H1 (cell line): ENCODE measurements at regions not wholly inside any gene's neighbourhood (a gene's known extent, or its start where the extent isn't known, plus 50 kb on each side); places are given as distances from the start of the nearest gene placed in this dataset.

Source experiments
- CTCF ChIA-PET: fragments of 300-600 bp; sonication (Branson Sonifier 250); formaldehyde crosslinking; loops from one replicate; lab custom pipeline; 2021; ENCODE audit not compliant: partially characterized antibody; lab: Charles Lee
- POLR2A ChIA-PET: fragments of 300-600 bp; sonication (Branson Sonifier 250); formaldehyde crosslinking; loops from one replicate; lab custom pipeline; 2021; ENCODE audit warnings: inconsistent platforms; ENCODE audit not compliant: partially characterized antibody; lab: Charles Lee
- DNase-seq, 2 experiments: peaks; one replicate each; pipeline versions ENCODE4 v3.0.0 to v3.0.0-alpha.2; 2010 to 2022; ENCODE audit warnings: low spot score in 2 of 2, low read depth in 1 of 2, mixed read lengths in 1 of 2
- FAIRE-seq: peaks from 2 replicates; lab custom pipeline; 2011; peaks lifted over from hg19 to GRCh38; lab: Jason Lieb, UNC
- H2AFZ ChIP-seq: 2 replicates; pipeline ENCODE4 v1.8.1; 2012; ENCODE audit warnings: low read length, inconsistent platforms
- H2AK5ac ChIP-seq: 2 replicates; pipeline ENCODE4 v1.6.1; 2013; ENCODE audit warnings: low read depth, low read length
- H2BK120ac ChIP-seq: replicated peaks from 2 replicates; pipeline ENCODE3; 2013; ENCODE audit warnings: low read depth, low read length, inconsistent platforms
- H2BK12ac ChIP-seq: 2 replicates; pipeline ENCODE4 v1.6.1; 2013; ENCODE audit warnings: low read depth, low read length
- H2BK15ac ChIP-seq: 2 replicates; pipeline ENCODE4 v1.6.1; 2013; ENCODE audit warnings: low read length
- H2BK20ac ChIP-seq: 2 replicates; pipeline ENCODE4 v1.6.1; 2013; ENCODE audit warnings: low read length
- H2BK5ac ChIP-seq: 2 replicates; pipeline ENCODE4 v1.6.1; 2013; ENCODE audit warnings: low read depth, low read length
- H3K14ac ChIP-seq: 2 replicates; pipeline ENCODE4 v1.6.1; 2013; ENCODE audit warnings: inconsistent platforms; ENCODE audit not compliant: insufficient read length
- H3K18ac ChIP-seq: 2 replicates; pipeline ENCODE4 v1.6.1; 2013; ENCODE audit warnings: low read length; ENCODE audit errors: extremely low read depth
- H3K23ac ChIP-seq: 2 replicates; pipeline ENCODE4 v1.6.1; 2013; ENCODE audit warnings: inconsistent platforms; ENCODE audit not compliant: insufficient read length
- H3K23me2 ChIP-seq: 2 replicates; pipeline ENCODE4 v1.6.1; 2013; ENCODE audit warnings: low read depth, low read length
- H3K27ac ChIP-seq: 2 replicates; pipeline ENCODE4 v1.6.1; 2011; ENCODE audit warnings: low read depth, low read length, inconsistent platforms
- H3K27me3 ChIP-seq, 4 experiments: replicated peaks in 1 of 4; 1 replicate in 1 of 4; 2 replicates in 3 of 4; pipeline versions ENCODE4 v1.6.1 to v1.8.1; 2011 to 2013; ENCODE audit warnings: low read length in 3 of 4, mild to moderate bottlenecking in 3 of 4, inconsistent platforms in 2 of 4, mixed read lengths in 2 of 4, moderate library complexity in 1 of 4; ENCODE audit not compliant: control insufficient read depth in 3 of 4, insufficient read depth in 3 of 4; ENCODE audit errors: extremely low read depth in 1 of 4
- H3K36me3 ChIP-seq, 4 experiments: 2 replicates each; pipeline versions ENCODE4 v1.6.1 to v1.8.1; 2011 to 2013; ENCODE audit warnings: mild to moderate bottlenecking in 4 of 4, low read length in 3 of 4, moderate library complexity in 2 of 4, control low read depth in 1 of 4, inconsistent platforms in 1 of 4; ENCODE audit not compliant: insufficient read depth in 4 of 4, control insufficient read depth in 2 of 4
- H3K4ac ChIP-seq: replicated peaks from 2 replicates; pipeline ENCODE3; 2013; ENCODE audit warnings: low read length, low read depth, mixed read lengths, inconsistent platforms; ENCODE audit not compliant: insufficient read length
- H3K4me1 ChIP-seq, 4 experiments: replicated peaks in 1 of 4; 1 replicate in 1 of 4; 2 replicates in 3 of 4; pipeline versions ENCODE4 v1.6.1 to v1.8.1; 2011 to 2013; ENCODE audit warnings: low read length in 3 of 4, inconsistent platforms in 2 of 4, mixed read lengths in 1 of 4; ENCODE audit not compliant: insufficient read depth in 4 of 4, control insufficient read depth in 3 of 4
- H3K4me2 ChIP-seq, 2 experiments: 2 replicates each; pipeline versions ENCODE4 v1.6.1 to v1.8.1; 2011 to 2013; ENCODE audit warnings: low read depth in 2 of 2, low read length in 2 of 2, control low read depth in 1 of 2, inconsistent platforms in 1 of 2, mild to moderate bottlenecking in 1 of 2; ENCODE audit not compliant: insufficient read depth in 1 of 2
- H3K4me3 ChIP-seq, 4 experiments: fragments of 200-600, 300-600 bp in 1 of 4; sonication (generic), shearing (Covaris generic), sonication (Bioruptor Twin) in 1 of 4; 2 replicates each; pipeline versions ENCODE4 v1.5.1 to v1.8.1; 2011 to 2016; ENCODE audit warnings: low read length in 4 of 4, low read depth in 3 of 4, control low read depth in 2 of 4, inconsistent platforms in 2 of 4, mild to moderate bottlenecking in 2 of 4, mixed read lengths in 1 of 4, moderate library complexity in 1 of 4; ENCODE audit not compliant: insufficient read depth in 2 of 4; ENCODE audit errors: extremely low read depth in 1 of 4
- H3K56ac ChIP-seq: replicated peaks from 2 replicates; pipeline ENCODE3; 2013; ENCODE audit warnings: low read depth, mild to moderate bottlenecking, mixed read lengths, low read length, inconsistent platforms; ENCODE audit not compliant: insufficient read length
- H3K79me1 ChIP-seq: 2 replicates; pipeline ENCODE4 v1.6.1; 2013; ENCODE audit warnings: low read depth, low read length, control low read depth
- H3K79me2 ChIP-seq, 2 experiments: 2 replicates each; pipeline versions ENCODE4 v1.6.1 to v1.8.1; 2012 to 2013; ENCODE audit warnings: low read length in 2 of 2, mild to moderate bottlenecking in 2 of 2, inconsistent platforms in 1 of 2; ENCODE audit not compliant: insufficient read depth in 2 of 2, control insufficient read depth in 1 of 2
- H3K9ac ChIP-seq, 4 experiments: replicated peaks in 1 of 4; 1 replicate in 1 of 4; 2 replicates in 3 of 4; pipeline versions ENCODE4 v1.6.1 to v1.8.1; 2011 to 2013; ENCODE audit warnings: low read depth in 3 of 4, low read length in 3 of 4, control low read depth in 2 of 4, mild to moderate bottlenecking in 2 of 4, moderate library complexity in 2 of 4, inconsistent platforms in 1 of 4; ENCODE audit errors: extremely low read depth in 1 of 4
- H3K9me3 ChIP-seq, 2 experiments: 2 replicates each; pipeline versions ENCODE4 v1.6.1 to v1.8.1; 2012 to 2013; ENCODE audit warnings: mild to moderate bottlenecking in 2 of 2, moderate library complexity in 2 of 2, control low read depth in 1 of 2, inconsistent platforms in 1 of 2, low read depth in 1 of 2, low read length in 1 of 2, mixed read lengths in 1 of 2; ENCODE audit not compliant: insufficient read depth in 2 of 2
- H4K20me1 ChIP-seq, 2 experiments: replicated peaks in 1 of 2; 2 replicates each; pipeline versions ENCODE3 to v1.8.1; 2011 to 2013; ENCODE audit warnings: inconsistent platforms in 2 of 2, low read length in 2 of 2, mild to moderate bottlenecking in 1 of 2; ENCODE audit not compliant: insufficient read depth in 2 of 2, control insufficient read depth in 1 of 2
- H4K5ac ChIP-seq: 2 replicates; pipeline ENCODE4 v1.6.1; 2013; ENCODE audit warnings: low read length, low read depth, mixed read lengths, inconsistent platforms; ENCODE audit not compliant: insufficient read length
- H4K8ac ChIP-seq: 2 replicates; pipeline ENCODE4 v1.8.0; 2013; ENCODE audit warnings: mild to moderate bottlenecking, moderate library complexity, low read length, inconsistent platforms; ENCODE audit not compliant: insufficient read depth; ENCODE audit errors: extremely low read depth
- H4K91ac ChIP-seq: replicated peaks from 2 replicates; pipeline ENCODE3; 2013; ENCODE audit warnings: low read length, mixed read lengths, inconsistent platforms; ENCODE audit not compliant: insufficient read length
- SP2 ChIP-seq: IDR thresholded peaks from 2 replicates; pipeline ENCODE4 v1.6.1; 2012; ENCODE audit warnings: mild to moderate bottlenecking, low read length, inconsistent platforms
- SUZ12 ChIP-seq: fragments of 200-600 bp; sonication (generic); IDR thresholded peaks from 2 replicates; pipeline ENCODE4 v1.6.1; 2012; ENCODE audit warnings: mild to moderate bottlenecking, inconsistent platforms, low read length, moderate library complexity, mixed read lengths
- WGBS, 2 experiments: shearing (Covaris generic) in 1 of 2; methylation state at CpG; one replicate each; pipeline versions ENCODE4 v1.1.6 to v1.1.7; 2013 to 2015; ENCODE audit warnings: low lambda C conversion rate in 2 of 2, mixed read lengths in 2 of 2, inconsistent platforms in 1 of 2, low coverage in 1 of 2, missing lambda C conversion rate in 1 of 2; ENCODE audit not compliant: insufficient replicate concordance in 2 of 2, insufficient coverage in 1 of 2, insufficient read length in 1 of 2; ENCODE audit errors: extremely low coverage in 1 of 2, missing lambda C conversion rate in 1 of 2; 5-methylcytosine and 5-hydroxymethylcytosine counted together
- TF ChIP-seq, protein P1 (sequence below): IDR thresholded peaks from 2 replicates; pipeline ENCODE4 v1.6.1; 2011; ENCODE audit warnings: low read depth, mild to moderate bottlenecking, low read length; ENCODE audit not compliant: insufficient read depth
- TF ChIP-seq, protein P2 (sequence below): IDR thresholded peaks from 2 replicates; pipeline ENCODE4 v1.6.1; 2012; ENCODE audit warnings: low read length, inconsistent platforms

DNA sequence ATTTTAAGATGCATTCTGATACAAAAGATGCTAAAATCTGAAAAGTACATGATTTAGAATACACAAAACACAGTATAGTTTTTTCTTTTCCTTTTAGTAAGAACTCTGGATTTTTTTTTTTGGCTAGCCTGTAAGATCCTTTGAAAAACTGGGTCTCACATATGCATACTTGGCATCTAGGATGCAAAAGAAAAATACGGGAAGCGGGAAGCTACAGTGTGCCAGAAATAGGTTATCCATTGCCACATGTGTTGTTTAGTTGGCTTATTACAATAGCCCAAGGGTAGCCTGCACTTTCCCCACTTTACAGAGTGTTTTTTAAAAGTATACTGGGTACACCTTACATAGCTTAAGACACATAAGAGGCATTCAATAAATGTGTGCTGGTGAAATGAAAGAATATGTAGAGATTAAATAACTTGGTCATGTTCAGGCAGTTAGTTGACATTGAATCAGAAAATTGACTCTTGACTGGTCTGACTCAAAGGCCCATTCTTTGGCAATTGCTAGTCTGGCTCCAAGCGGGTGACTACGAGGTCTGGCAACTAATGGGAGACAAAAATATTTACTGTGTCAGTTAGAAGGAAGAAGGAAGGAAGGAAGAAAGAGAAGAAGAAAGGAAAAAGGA is 286.8 kb upstream of the TRIB2 start:
- Histone ChIP-seq H3K27ac (no peak overlapping the region), H3K79me1 (no peaks in the 10 kb centered on the region), H3K18ac (no peak overlapping the region), H3K56ac (no peak overlapping the region), H2BK20ac (no peak overlapping the region), H3K27me3 (no peaks in the 10 kb centered on the region), H2BK15ac (no peak overlapping the region), H3K14ac (no peak overlapping the region), H4K5ac (no peak overlapping the region), H2AK5ac (no peak overlapping the region), H3K4me3 (no peak overlapping the region), H2BK120ac (no peak overlapping the region), H3K4me1 (peaks cover 0 to 11% (median 3%) of the 10 kb centered on the region in 4 experiments; a peak in 4 of 7 replicates), H3K23me2 (no peaks in the 10 kb centered on the region), H4K20me1 (no peaks in the 10 kb centered on the region), H3K36me3 (no peaks in the 10 kb centered on the region), H4K91ac (no peak overlapping the region), H3K9ac (no peak overlapping the region), H3K4me2 (no peak overlapping the region), H3K79me2 (no peaks in the 10 kb centered on the region), H3K23ac (no peak overlapping the region), H2AFZ (no peak overlapping the region), H4K8ac (no peak overlapping the region), H3K4ac (no peak overlapping the region), H2BK12ac (no peak overlapping the region), H3K9me3 (no peaks in the 10 kb centered on the region), H2BK5ac (no peak overlapping the region)
- WGBS, 2 experiments, result 92% methylated on average over 4 of the region's 4 CpGs; no CpG with 5 or more reads in 1 of the 2 experiments
- DNase-seq, result no peak
- TF ChIP-seq, protein P1, sequence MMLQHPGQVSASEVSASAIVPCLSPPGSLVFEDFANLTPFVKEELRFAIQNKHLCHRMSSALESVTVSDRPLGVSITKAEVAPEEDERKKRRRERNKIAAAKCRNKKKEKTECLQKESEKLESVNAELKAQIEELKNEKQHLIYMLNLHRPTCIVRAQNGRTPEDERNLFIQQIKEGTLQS, result no peak
- no peak for TF ChIP-seq SUZ12
- TF ChIP-seq SP2, result no peak
- TF ChIP-seq, protein P2, sequence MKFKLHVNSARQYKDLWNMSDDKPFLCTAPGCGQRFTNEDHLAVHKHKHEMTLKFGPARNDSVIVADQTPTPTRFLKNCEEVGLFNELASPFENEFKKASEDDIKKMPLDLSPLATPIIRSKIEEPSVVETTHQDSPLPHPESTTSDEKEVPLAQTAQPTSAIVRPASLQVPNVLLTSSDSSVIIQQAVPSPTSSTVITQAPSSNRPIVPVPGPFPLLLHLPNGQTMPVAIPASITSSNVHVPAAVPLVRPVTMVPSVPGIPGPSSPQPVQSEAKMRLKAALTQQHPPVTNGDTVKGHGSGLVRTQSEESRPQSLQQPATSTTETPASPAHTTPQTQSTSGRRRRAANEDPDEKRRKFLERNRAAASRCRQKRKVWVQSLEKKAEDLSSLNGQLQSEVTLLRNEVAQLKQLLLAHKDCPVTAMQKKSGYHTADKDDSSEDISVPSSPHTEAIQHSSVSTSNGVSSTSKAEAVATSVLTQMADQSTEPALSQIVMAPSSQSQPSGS, result no peak
- ChIA-PET CTCF (interaction anchor here (1.1 kb wide), 1 partner anchor 263 kb away, joined by 3 read pairs; no protein-coding TSS in a partner anchor), POLR2A (no interaction called here)
- FAIRE-seq, result no peak
